HG03565 (cell line): ENCODE measurements at regions not wholly inside any gene's neighbourhood (a gene's known extent, or its start where the extent isn't known, plus 50 kb on each side); places are given as distances from the start of the nearest gene placed in this dataset.

Experiments used
- ATAC-seq: cut with Tn5 transposase; IDR thresholded peaks from one replicate; pipeline ENCODE4 v1.9.1; 2021; ENCODE audit warnings: mild to moderate bottlenecking, moderate library complexity; ENCODE audit not compliant: unreplicated experiment

DNA sequence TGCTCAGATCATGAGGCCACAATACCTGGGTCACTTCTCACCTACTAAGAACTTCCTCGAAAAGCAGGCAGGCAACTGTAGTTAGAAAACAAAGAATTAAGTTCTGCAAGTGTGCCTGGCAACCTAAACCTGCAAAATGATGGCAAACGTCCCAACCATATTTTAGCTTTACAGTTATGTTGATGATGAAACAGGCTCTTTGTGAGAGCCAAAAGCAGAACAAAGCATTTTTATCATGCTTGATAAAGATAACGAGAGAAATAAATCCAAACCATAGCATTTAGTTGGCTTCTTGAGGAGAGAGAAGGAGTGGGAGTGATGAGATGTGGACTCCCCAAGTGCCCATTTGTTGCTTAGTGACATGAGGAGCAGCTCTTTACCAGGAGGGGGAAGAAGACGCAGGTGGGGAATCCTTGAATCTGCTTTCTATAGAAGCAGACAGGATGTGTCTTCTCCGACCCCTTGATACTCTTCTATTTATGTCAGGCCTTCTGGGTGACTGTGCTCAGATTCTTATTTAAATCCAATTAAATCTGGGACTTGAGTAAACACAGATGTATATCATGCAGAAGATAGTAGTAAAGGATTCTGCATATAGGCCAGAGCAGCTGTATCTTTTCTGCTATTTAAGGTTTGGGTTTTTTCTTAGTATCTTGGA lies 221.2 kb downstream of the TMEM167A start:
- no peak for ATAC-seq

DNA sequence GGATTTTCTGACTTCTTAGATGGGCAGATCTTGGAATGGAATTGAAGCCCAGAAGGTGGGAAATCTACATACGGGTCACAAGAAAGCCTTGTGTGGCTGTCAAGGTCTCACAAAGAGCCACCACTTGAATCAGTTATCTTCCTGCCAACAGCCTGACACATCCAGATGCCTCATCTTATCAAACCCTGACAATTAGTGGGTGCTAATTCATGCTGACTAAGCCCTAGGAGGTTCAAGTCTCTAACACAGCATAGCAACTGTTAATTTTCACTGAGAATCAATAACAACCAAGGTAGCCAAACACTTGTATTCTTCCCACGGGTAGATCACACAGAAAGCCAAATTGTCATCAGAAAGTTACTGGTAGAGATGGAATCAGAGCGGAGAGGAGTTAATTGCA lies 222.2 kb downstream of the TMEM167A start:
- no peak for ATAC-seq

DNA sequence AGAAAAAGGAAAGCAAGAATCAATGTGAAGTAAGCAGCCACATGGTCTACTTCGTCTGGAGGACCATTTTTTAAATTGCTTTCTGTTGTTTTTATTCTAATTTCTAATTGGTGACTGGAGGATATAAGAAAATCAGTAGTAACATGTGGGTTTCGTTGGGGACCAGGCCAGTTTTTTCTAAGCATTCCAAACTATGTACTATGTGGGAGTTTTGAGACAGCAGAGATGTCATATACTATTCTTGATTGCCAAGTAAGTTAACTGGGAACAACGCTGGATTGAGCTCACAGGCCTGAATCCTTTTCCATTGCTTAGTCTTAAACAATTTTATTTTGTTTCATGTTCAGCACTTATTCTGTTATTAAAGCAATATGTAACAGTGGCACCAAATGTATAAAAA lies 225.7 kb downstream of the TMEM167A start:
- ATAC-seq, result no peak

DNA sequence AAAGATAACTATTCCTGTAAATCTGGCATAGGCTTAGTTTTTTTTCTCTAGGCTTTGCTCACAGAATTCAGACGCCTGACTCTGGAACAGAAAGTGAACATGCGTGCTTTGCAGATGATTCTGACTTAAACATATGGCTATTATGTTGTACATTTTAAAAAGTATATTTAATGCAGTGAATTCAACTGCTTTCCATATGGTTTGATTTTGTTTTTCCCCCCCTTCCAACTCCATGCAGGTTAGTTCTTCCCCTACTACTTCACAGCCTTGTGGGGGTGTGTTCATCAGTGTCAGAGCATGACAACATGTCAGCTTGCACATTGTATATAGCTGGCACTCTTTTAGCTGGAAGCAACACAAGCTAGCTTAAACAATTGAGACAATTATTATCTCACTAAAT lies 226.8 kb downstream of the TMEM167A start:
- ATAC-seq, result no peak

DNA sequence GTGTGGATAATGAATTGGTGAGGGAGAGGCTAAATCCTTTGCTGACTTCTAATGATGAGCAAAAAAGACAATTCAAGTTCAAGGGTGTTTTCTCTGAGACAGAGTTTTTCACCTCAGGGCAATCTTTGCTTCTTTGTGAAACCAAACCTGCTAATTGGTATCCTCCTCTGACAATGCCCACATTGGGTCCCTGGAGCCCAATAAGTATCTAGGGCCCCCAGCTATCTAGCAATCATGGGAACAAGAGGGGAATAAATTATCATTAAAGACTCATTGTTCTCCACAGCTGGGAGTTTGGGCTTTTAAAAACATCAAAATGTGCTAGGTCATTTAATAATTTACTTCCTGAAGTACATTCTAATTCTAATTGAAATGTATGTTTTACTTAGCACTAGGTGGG lies 227.3 kb downstream of the TMEM167A start:
- ATAC-seq, result no peak

DNA sequence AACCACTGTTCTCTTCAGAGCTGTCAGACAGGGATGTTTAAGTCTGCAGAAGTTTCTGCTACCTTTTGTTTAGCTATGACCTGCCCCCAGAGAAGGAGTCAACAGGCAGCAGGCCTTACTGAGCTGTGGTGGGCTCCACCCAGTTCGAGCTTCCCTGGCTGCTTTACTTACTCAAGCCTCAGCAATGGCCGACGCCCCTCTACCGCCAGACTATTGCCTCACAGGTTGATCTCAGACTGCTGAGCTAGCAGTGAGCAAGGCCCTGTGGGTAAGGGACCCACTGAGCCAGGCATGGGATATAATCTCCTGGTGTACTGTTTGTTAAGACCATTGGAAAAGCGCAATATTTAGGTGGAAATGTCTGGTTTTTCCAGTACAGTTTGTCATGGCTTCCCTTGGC lies 229.6 kb downstream of the TMEM167A start:
- no peak for ATAC-seq

DNA sequence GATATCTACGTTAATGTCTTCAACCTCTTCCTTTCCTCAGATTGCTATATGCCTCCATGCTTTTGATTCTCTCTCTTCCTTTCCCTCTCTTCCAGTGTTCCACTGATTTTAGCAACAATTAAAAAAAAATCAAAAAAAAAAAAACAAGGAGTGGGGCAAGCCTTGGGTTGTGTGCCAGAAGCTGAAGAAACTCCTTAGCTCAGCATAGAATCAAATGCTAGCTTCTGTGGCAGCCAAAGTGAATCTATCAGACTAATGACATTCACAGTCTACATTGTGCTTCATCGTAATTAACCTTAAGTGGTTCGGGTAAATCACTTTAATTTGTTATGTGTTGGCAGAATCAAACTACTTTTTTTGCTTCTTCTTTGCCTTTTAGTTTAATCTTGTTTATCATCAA lies 237.3 kb downstream of the TMEM167A start:
- ATAC-seq, result no peak

DNA sequence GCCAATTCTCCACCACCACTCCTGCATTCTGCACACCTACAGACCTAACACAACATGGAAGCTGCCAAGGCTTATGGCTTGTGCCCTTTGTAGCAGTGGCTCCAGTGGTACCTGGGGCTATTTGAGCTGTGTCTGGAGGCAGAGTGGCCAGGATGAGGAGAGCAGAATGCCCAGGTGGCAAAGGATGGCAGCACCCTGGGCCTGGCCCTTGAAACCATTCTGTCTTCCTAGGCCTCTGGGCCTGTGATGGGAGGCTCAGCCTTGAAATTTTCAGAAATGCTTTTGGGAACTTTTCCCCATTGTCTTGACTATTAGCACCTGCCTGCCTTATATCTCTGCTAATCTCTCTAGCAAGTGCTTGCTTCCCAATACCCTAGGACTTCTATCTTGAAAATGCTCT lies 241.7 kb downstream of the TMEM167A start:
- ATAC-seq, result no peak

DNA sequence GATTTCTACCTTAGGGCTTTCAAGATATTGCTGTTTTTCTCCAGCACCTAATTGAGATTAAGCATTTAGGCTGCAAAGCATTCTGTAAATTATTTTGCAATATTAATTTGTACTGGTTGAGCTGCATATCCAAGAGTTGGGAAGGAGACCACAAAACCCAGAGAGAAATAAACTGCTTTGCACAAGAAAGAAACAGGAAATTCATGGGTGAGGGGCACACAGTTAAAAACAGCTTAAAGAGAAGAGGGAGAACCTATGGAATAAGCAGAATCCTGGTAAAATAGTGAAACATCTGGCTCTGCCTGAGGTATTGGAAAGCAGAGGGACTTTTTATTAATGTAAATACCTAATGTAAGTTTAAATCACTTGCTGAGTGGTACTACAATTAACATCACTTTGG lies 243.0 kb downstream of the TMEM167A start:
- ATAC-seq, result no peak

DNA sequence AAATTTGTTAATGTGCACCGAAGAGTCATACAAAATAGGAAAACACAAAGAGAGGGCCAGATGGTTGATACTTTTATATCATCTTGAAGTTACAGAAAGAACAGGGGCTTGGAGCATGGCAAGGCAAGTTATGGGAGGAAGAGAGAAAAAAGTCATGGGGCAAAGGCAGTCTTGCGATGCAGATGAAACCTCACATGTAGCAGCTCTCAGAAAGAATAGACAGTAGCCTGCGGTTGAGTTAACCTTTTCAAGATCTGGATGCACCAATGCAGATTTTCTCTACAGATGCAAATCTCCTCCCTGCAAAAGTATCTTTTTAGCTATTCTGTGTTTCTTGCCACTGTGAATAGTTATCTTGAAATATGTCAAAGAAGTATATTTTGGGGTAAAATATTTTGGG lies 243.9 kb downstream of the TMEM167A start:
- ATAC-seq, result no peak

DNA sequence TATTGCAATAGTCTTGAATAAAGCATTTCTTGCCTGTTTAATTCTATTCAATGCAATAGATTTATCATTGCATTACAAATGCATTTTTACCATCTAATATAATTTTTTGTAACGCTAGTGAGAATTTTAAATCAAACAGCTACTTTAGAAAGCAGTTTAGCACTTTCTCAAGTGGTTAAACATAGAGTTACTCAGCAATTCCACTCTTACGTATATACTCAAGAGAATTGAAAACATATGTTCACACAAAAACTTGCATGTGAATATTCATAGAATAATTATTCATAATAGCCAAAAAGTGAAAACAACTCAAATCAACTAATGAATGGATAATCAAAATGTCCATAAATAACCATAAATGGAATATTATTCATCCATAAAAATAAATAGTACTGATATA lies 244.7 kb downstream of the TMEM167A start:
- ATAC-seq, result no peak

DNA sequence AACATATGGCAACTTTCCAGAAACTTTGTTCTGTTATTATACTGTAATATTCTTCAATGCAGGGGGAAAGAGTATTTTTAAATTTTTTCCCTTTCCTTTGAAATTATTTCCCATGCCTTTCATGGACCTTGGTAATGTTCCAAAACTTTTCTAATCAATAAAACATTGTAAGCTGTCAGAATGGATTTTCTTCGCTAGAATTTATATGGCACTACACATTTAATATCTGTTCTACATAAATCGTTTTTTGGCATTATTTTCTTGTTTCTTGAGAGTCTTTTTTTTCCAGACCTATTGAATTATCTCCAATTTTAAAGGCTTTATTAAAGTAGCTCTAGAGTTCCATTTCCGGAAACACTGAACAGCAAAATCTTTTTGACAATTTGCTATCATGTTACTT lies 249.0 kb downstream of the TMEM167A start:
- ATAC-seq, result no peak

DNA sequence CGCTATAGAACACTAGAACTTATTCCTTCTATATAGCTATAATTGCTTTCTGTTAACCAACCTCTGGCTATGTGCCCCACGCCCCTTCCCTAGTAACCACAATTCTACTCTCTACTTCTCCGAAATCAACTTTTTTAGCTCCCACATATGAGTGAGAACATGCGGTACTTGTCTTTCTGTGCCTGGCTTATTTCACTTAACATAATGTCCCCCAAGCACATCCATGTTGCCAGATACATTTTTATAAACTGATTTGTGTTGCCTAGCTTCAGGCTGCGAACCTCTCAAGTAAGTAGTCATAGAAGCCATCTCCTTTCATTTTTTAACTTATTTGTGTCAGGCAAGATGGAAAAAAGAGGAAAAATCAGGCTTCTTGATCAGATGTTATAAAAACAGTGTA lies 249.5 kb downstream of the TMEM167A start:
- no peak for ATAC-seq

DNA sequence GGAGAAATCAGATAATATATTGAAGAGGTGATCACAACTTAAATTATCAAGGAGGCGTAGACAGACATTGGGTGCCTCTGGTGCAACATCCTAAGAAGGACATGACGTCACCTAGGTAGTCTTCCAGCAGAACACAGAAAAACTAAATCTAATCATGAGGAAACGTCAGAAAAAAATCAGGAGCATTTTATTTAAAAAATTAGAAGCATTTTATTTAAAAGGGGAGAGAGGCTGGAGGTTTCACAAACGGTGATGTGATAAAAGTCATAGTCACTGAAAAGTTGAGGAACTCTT lies 254.6 kb downstream of the TMEM167A start:
- ATAC-seq, result no peak

DNA sequence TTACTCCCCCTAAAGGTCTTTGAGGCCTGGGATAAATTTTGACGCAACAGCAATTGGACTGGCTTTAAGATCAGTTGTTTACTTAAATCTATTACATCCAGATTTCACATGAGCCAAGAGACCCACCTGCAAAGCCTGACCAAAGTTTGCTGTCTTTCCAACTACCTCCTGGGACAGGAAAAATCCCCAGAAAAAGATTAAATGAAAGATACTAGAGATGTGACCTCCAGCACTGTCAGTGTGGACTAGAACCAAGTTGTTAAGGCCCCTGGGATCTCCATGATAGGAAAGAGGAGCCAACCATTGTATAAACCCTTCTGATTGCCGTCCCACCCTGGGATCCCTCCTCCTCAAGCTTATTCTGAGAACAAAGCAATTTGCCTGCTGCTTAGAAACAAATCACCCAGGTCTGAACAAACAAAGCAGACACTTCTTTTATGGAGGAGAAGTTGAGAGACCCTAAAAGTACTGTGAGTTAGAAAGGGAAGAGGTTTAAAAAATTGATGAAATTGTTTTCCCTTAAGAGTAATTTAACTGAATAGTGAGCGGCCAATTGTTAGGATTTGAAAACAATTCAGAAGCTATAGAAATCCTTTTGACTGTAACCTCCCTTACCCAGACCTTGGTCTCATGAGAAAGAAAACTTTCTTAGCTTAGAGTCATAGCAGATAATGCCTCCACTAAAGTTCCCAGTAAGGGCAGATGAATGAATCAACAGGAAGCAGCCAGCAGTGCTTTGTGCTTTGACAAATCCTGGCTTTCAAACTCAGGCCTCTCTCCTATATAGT lies 255.2 kb downstream of the TMEM167A start:
- ATAC-seq, result no peak

DNA sequence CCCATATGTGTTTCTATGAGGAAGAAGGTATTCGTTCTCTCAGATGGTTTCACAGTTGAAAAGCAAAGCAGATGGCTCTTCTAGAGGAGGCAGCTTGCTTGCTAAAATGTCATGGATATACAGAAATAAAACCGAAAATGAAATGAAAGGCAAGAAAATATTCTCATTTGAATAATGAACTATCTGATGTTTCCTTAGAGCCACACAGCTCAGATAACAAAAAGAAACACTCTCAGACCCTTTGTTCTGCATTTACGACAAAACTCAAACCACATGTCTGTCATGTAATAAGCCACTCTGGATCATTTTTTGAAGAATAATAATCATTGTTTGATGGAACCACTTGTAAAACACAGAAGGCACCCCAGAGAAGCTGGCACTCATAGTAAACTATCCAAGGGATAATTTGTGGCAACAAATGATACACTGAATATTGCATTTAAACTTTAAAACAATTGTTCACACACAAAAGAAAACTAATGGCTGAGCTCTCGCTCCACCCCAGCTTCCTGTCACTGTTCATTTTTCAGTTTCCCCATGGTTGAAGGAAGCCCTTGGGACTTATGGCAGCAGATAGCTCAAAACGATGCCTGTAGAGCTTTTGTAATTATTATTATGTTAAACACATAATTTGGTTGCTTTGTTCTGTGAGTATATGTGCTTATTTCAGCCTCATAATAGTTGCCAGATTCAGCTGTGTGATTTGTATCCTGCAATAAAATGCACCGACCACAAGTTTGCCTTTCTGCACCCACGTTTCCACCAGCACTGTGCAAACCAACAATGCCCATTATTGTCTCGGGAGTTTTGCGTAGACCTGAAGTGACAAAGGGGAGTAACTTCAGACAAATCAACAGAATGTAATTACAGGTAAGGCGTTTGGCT lies 256.0 kb downstream of the TMEM167A start:
- peak; percentile 80 for ATAC-seq

DNA sequence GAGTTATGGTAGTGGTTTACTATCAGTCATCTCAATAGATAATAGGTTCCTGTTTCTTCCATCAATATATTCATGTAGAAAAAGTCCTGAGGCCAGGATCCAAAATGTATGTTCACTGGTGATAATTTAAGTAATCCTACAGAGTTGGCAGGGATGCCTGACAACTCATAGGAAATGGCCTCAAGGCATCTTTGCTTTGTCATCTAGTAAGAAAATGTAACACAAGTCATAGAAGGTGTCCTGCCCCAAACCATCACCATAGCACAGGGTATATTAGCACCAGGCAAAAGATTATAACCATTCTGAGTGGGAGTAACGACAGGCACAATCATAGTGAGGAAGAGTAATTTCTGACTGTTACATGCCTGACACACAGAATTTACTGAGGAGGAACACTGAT lies 257.0 kb downstream of the TMEM167A start:
- no peak for ATAC-seq

DNA sequence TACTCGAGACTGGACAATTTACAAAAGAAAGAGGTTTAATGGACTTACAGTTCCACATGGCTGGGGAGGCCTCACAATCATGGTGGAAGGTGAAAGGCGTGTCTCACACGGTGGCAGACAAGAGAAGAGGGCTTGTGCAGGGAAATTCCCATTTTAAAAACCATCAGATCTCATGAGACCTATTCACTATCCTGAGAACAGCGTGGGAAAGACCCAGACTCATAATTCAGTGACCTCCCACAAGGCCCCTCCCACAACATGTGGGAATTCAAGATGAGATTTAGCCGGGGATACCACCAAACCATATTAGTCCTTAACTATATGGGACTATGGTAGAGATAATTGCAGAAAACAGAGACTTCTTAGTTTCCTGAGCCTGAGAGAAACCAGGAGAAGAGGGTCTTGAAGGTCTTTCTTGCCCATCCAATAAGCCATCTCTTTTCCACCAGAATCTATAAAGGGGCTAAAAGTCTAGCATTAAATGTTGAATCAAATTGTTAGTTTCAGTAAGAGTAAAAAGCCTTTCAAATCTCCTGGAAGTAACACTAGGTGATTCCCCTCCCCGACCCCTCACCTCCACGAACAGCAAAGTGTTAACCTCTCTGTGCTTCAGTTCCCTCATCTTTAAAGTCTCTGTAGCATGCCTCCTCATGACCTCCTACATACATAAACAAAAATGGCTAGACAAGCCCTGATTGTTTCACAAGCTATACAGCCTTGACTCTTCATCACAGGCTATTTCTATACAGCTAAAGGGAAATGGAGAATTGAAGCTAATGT lies 259.1 kb downstream of the TMEM167A start:
- no peak for ATAC-seq

DNA sequence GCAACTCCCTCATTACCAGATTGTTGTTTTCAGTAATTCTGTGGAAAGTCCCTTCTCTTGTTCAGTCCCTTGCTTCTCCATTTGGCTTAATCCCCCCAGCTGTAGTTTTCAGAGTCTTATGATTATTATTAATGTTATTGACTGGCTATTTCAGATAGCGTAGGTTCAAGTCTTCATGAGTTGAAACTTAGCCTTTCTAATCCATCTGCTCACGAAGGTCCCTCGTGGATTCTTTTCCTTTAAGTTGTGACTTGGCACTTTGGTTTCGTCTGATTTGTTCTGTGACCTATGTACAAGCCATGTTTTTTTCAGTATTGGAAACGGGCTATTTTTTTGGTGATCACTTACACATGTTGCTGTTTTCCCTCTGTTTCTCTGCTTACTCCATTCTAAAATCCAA lies 260.3 kb downstream of the TMEM167A start:
- ATAC-seq, result no peak

DNA sequence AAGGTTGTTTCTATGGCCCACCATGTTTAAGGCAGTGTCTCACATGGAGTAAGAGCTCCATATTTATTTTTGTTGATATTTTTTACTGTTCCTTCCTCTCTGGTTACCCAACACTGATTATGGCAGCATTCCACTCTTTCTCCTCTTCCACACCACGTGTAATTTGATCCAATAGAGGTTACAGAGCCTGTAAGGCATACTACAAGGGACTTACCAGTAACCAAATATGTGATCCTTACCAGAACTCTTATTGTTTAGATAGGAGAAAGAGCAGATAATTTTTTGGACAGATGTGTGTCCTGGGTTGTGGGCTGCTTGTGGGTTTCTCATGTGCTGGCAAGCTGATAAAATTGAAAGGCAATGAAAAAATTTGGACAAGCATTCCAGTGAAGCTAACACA lies 261.3 kb downstream of the TMEM167A start:
- no peak for ATAC-seq

DNA sequence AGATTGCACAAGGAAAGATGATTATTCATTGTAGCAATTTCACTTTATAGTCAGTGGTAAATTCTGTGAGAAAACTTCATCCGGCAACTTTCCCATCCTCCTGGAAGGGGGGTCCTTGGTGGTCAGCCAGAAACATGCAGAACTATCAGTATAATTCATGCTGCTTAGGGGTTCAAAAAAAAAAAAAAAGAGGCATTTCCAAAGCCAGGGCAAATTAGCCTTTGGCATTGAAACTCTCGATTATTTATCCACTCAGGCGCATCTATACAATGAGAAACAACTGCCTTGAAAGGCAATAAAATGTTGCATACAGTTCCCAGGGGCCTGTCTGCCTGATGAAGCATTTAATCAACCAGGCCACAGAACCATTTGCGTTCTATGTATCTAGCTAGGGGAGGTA lies 263.3 kb downstream of the TMEM167A start:
- no peak for ATAC-seq
